GM12872 (cell line): ENCODE measurements at regions not wholly inside any gene's neighbourhood (a gene's known extent, or its start where the extent isn't known, plus 50 kb on each side); places are given as distances from the start of the nearest gene placed in this dataset.

ENCODE experiments used
- TF ChIP-seq, protein P1 (sequence below): IDR thresholded peaks from 3 replicates; pipeline ENCODE4 v1.5.1; 2011; ENCODE audit warnings: low read depth, mild to moderate bottlenecking, low read length, moderate library complexity; ENCODE audit not compliant: insufficient read depth

DNA sequence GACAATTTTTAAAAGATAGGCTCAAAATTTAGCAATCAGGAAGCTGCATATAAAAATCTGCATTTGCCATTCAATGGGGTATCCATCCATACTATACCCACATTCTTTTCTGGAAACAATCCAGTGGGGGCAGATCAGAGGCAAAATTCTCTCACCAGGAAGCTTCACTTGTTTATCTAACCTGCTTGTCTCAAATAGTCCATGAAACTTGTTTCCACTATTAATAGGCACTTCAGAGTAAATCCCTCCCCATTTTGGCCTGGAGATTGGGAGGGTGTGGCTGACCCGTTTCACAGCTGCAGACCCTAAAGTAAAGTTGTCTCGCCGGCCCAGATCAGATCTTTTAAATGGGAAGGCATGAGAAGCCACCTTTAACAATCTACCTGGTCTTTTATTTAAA lies 139.4 kb upstream of the CPNE8 start:
- TF ChIP-seq, protein P1, sequence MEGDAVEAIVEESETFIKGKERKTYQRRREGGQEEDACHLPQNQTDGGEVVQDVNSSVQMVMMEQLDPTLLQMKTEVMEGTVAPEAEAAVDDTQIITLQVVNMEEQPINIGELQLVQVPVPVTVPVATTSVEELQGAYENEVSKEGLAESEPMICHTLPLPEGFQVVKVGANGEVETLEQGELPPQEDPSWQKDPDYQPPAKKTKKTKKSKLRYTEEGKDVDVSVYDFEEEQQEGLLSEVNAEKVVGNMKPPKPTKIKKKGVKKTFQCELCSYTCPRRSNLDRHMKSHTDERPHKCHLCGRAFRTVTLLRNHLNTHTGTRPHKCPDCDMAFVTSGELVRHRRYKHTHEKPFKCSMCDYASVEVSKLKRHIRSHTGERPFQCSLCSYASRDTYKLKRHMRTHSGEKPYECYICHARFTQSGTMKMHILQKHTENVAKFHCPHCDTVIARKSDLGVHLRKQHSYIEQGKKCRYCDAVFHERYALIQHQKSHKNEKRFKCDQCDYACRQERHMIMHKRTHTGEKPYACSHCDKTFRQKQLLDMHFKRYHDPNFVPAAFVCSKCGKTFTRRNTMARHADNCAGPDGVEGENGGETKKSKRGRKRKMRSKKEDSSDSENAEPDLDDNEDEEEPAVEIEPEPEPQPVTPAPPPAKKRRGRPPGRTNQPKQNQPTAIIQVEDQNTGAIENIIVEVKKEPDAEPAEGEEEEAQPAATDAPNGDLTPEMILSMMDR = no peak

DNA sequence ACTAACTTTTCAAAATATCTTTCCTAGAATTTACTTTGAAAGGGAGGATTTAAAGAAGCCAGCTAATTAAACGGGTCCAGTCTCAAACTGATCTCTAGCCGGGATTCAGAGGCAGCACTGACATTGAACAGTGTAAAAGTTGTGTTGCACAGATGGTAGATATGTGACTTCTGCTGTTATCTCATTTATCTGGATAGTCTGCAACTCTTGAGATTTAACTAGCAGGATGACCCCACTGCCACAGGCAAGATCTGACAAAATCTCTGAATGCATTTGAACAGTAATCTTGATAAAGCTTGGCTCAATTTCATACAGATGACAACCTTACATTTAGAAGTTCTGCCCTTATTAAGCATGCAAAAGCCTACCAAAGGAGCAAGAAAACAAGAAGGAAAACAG lies 138.0 kb upstream of the CPNE8 start:
- TF ChIP-seq, protein P1 = no peak

DNA sequence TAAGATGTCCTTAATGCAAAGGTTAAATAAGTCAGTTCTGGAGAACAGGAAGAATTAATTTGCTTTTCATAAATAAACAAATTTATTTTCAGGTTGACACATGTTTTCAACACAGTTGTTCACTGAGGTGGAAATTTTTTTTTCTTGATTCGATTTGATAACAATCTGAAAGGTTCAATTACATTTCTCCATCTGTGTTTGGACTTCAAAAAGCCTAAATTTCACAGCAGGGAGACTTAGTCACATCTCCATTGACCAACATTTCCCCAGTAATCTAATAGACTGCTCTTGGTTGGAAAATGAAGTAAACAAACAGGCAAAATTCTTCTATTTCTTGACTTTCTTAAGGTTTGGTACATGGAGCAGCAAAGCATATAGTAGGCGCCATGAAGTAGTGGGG lies 134.9 kb upstream of the CPNE8 start:
- TF ChIP-seq, protein P1 = no peak

DNA sequence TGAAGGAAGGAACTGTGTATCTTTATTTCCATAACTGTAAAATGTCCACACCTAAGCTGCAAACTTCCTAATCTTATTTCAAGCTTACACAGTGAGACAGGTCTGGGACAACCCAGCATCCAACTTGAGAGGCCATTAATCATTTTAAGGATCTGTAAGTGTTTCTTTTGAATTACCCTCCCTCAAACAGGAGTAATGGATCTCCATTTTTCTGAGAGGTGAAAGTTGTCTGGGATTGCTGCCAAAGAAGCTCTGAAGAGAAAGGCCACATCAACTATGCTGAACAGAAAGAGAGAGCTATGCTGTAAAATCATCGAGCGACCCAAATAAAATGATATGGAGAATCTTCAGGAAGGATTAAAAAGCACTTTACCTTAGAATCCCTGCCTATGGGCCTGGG lies 131.7 kb upstream of the CPNE8 start:
- TF ChIP-seq, protein P1 = no peak

DNA sequence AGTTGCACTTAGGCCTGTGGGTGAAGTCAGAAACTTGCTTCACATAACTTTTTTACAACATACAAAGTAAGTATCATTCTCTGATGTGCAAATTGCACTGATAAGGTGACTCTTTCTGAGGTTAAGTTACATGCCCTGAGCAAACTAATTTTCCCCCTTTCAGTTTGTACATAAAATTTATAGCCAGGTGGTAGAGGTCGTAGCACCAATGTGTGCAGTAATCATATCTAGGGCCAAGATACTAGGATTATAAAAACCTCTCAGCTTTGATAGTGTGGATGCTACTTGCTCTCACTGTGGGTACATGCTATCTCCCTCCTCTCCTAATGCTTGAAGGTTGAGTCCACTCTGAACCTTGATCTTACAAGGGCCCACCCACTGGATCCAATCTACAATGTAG lies 130.7 kb upstream of the CPNE8 start:
- TF ChIP-seq, protein P1 = no peak

DNA sequence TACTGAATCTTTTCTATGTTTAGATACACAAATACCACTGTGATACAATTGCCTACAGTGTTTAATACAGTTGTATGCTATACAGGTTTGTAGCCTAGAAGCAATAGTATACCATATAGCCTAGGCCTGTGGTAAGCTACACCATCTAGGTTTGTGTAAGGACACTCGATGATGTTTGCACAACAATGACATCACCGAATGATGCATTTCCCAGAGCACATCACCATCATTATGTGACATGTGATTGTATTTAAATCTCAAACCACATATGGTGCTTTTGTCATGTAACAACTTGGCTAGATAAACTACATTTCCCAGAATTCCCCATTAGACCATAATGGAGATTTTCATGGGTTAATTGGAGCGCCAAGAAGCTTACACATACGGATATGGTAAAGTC lies 128.4 kb upstream of the CPNE8 start:
- TF ChIP-seq, protein P1 = no peak

DNA sequence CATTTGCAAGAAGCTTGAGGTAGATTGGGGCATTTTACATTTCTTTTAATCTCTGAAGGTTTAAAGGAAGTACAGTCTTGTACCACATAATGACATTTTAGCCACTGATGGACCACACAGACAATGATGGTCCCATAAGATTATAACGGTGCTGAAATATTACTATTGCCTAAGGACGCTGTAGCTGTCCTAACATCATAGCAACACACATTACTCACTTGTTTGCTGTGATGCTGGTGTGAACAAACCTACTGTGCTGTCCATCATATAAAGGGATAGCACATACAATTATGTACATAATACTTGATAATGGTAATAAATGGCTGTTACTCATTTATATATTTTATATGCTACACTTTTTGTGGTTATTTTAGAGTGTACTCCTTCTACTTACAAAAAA lies 127.1 kb upstream of the CPNE8 start:
- TF ChIP-seq, protein P1 = no peak

DNA sequence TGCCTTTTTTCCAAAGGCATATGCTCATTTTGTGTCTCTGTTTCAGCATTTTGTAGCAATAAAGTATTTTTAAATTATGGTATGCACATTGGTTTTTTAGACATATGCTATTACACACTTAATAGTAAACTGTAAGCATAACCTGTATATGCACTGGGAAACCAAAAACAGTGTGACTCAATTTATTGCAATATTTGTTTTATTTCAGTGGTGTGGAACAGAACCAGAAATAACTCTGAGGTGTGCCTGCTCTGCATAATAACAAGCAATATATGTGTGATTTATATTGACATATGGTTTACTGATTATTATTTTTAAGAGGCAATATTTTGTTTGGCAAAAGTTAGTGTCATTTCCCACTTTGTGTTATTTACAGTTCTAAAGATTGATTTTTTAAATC lies 126.6 kb upstream of the CPNE8 start:
- TF ChIP-seq, protein P1 = no peak
